ENCODE measurements at regions not wholly inside any gene's neighbourhood (a gene's known extent, or its start where the extent isn't known, plus 50 kb on each side); places are given as distances from the start of the nearest gene placed in this dataset.

DNA sequence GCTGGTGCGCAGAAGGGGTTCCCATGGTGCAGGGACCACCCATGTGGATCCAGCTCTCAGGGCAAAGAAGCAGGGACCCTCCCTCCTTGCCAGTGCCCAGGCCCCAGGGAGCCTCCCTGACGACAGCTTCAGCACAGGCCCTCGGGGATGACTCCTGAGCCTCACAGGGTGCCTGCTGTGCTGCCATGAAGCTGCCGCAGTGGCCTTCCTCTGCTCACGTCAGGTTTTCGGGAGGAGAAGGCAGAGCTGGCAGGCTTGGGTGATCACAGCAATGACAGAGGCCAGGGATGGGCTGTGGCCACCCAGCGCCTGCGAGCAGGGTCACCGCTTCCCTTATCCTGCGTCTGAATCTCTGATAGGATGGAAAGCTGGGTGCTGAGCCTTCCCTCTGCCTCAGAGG, 276.2 kb downstream of the BRD1 start:
- TF ChIP-seq TAF1 (IDR thresholded peaks at IDR 0.05; ENCODE audit: low read depth, low read length) (no peak), POLR2AphosphoS5 (IDR thresholded peaks at IDR 0.05; ENCODE audit: low read depth, low read length) (no peak), POLR2A (IDR thresholded peaks at IDR 0.05; ENCODE audit: low read depth, low read length) (no peak), POU2F2 (IDR thresholded peaks at IDR 0.05; ENCODE audit: low read depth, low read length) (no peak), SPI1 (IDR thresholded peaks at IDR 0.05; ENCODE audit: low read depth, low read length) (no peak)

Measured in GM12891 (cell line).